ENCODE measurements at regions not wholly inside any gene's neighbourhood (a gene's known extent, or its start where the extent isn't known, plus 50 kb on each side); places are given as distances from the start of the nearest gene placed in this dataset.

- TF ChIP-seq, protein P1, sequence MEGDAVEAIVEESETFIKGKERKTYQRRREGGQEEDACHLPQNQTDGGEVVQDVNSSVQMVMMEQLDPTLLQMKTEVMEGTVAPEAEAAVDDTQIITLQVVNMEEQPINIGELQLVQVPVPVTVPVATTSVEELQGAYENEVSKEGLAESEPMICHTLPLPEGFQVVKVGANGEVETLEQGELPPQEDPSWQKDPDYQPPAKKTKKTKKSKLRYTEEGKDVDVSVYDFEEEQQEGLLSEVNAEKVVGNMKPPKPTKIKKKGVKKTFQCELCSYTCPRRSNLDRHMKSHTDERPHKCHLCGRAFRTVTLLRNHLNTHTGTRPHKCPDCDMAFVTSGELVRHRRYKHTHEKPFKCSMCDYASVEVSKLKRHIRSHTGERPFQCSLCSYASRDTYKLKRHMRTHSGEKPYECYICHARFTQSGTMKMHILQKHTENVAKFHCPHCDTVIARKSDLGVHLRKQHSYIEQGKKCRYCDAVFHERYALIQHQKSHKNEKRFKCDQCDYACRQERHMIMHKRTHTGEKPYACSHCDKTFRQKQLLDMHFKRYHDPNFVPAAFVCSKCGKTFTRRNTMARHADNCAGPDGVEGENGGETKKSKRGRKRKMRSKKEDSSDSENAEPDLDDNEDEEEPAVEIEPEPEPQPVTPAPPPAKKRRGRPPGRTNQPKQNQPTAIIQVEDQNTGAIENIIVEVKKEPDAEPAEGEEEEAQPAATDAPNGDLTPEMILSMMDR (IDR thresholded peaks at IDR 0.05; ENCODE audit: low read depth, low read length): no peak
- in situ Hi-C loops (cut with HindIII; ENCODE audit: low sequenced_read_pairs): no loop called here
- H3K4me3 ChIP-seq (ENCODE audit: low read depth, low read length): no peak overlapping the region
- DNase-seq (ENCODE audit: low read depth, low spot score): no peak
These were observed 251.0 kb downstream of the FAM43A start for GRCh38 chr3:194936659-194937058.

GRCh38 chr3:194937144-194937543, 251.5 kb downstream of the FAM43A start:
- in situ Hi-C loops (cut with HindIII; ENCODE audit: low sequenced_read_pairs): no loop called here
- TF ChIP-seq, protein P1 (IDR thresholded peaks at IDR 0.05; ENCODE audit: low read depth, low read length): no peak
- DNase-seq (ENCODE audit: low read depth, low spot score): no peak
- no peak overlapping the region for H3K4me3 ChIP-seq (ENCODE audit: low read depth, low read length)

GRCh38 chr3:194937882-194938321, 252.2 kb downstream of the FAM43A start:
- TF ChIP-seq, protein P1 (IDR thresholded peaks at IDR 0.05; ENCODE audit: low read depth, low read length): no peak
- no peak overlapping the region for H3K4me3 ChIP-seq (ENCODE audit: low read depth, low read length)
- in situ Hi-C loops (cut with HindIII; ENCODE audit: low sequenced_read_pairs): no loop called here
- no peak for DNase-seq (ENCODE audit: low read depth, low spot score)

DNA sequence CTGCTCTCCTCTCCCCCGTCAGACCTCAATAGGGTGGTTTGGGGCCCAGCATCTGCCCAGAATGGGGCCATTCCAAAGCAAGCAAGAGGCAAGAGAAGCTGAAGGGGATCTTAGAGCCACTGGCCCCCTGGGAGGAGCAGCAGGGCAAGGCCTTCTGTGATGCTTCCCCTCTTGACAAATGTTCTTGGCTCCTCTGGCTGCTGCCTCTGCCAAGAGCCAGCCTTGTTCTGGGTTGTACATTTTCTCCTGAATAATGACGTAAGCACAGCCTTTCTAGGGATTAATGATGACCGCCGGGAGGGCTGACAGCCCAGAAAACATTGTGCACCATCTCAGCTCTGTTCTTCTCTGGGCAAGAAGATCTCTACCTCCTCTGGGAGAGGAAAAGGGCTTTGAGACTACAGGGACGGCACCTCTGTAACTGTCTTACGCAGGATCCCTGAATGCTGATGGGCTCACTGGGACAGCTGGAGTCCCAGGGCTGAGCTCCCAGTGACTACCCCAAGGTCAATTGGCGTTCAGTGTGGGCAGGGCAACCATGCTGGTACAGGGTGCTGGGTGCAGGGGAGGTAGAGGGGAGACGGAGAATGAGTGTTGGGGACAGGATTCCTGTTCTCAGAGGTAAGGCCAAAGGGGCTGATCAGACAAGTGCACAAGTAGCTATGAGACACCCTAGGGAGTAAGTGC, 253.3 kb downstream of the FAM43A start:
- TF ChIP-seq, protein P1 (IDR thresholded peaks at IDR 0.05; ENCODE audit: low read depth, low read length): no peak
- H3K4me3 ChIP-seq (ENCODE audit: low read depth, low read length): no peak overlapping the region
- no peak for DNase-seq (ENCODE audit: low read depth, low spot score)
- in situ Hi-C loops (cut with HindIII; ENCODE audit: low sequenced_read_pairs): no loop called here

DNA sequence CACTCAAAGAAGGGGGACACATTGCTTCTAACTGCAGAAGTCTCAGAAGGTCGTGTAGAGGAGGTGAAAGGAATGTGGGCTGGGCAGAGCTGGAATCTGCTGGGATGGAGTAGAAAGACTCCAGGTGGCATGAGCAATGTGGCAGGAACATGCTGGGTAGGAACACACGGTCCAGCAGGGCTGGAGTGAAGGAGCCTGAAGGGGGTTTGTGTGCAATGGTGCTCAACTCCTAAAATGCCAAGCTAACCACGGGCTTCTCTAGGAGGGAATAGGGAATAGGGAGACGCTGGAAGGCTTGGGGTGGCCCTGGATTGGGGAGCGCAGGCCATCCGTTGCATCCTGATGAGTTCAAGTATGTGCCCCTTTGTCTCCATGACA, 253.8 kb downstream of the FAM43A start:
- no peak overlapping the region for H3K4me3 ChIP-seq (ENCODE audit: low read depth, low read length)
- TF ChIP-seq, protein P1 (IDR thresholded peaks at IDR 0.05; ENCODE audit: low read depth, low read length): no peak
- no peak for DNase-seq (ENCODE audit: low read depth, low spot score)
- in situ Hi-C loops (cut with HindIII; ENCODE audit: low sequenced_read_pairs): no loop called here

GRCh38 chr3:194939949-194940770, 254.5 kb downstream of the FAM43A start:
- DNase-seq (ENCODE audit: low read depth, low spot score): no peak
- TF ChIP-seq, protein P1 (IDR thresholded peaks at IDR 0.05; ENCODE audit: low read depth, low read length): no peak
- H3K4me3 ChIP-seq (ENCODE audit: low read depth, low read length): no peak overlapping the region
- in situ Hi-C loops (cut with HindIII; ENCODE audit: low sequenced_read_pairs): no loop called here

Data from astrocyte of the spinal cord (primary cell).